Uterus (tissue), 3 donors: ENCODE measurements at regions not wholly inside any gene's neighbourhood (a gene's known extent, or its start where the extent isn't known, plus 50 kb on each side); places are given as distances from the start of the nearest gene placed in this dataset.

Experiments used
- DNase-seq, 2 donors: peaks; one replicate each; pipeline ENCODE4 v3.0.0-alpha.2; 2019 to 2020
- H3K27ac ChIP-seq, 2 donors: fragments of 200-600 bp; sonication (generic); 1 replicate in 1 of 2; 2 replicates in 1 of 2; pipeline ENCODE4 v1.5.1; 2016 to 2018
- H3K27me3 ChIP-seq, 2 donors: fragments of 200-600 bp; sonication (generic); one replicate each; pipeline ENCODE4 v1.5.1; 2018 to 2019; ENCODE audit warnings: control low read depth in 1 of 2
- H3K36me3 ChIP-seq, 2 donors: fragments of 200-600 bp; sonication (generic); one replicate each; pipeline ENCODE4 v1.5.1; 2019; ENCODE audit warnings: control low read depth in 1 of 2
- H3K4me1 ChIP-seq, 2 donors: fragments of 200-600 bp; sonication (generic); one replicate each; pipeline ENCODE4 v1.5.1; 2018 to 2019; ENCODE audit warnings: control low read depth in 1 of 2
- H3K4me3 ChIP-seq, 2 donors: fragments of 200-600 bp; sonication (generic); 1 replicate in 1 of 2; 2 replicates in 1 of 2; pipeline ENCODE4 v1.5.1; 2018 to 2019; ENCODE audit warnings: mild to moderate bottlenecking in 1 of 2
- H3K9me3 ChIP-seq, 2 donors: fragments of 200-600 bp; sonication (generic); one replicate each; pipeline ENCODE4 v1.5.1; 2019; ENCODE audit warnings: control low read depth in 1 of 2
- POLR2A ChIP-seq, 2 donors: fragments of 450-650 bp; IDR thresholded peaks; one replicate each; pipeline ENCODE4 v1.6.1; 2016; ENCODE audit warnings: antibody characterized with exemption in 2 of 2, mild to moderate bottlenecking in 1 of 2, moderate library complexity in 1 of 2
- intact Hi-C: fragments of 100-400 bp; cut with DNase I; formaldehyde crosslinking; loops from one replicate; pipeline ENCODE4 v1.15.1; 2023; ENCODE audit warnings: low total_unique reads
- TF ChIP-seq, protein P1 (sequence below), 4 experiments: fragments of 200-600 bp in 2 of 4; fragments of 450-650 bp in 2 of 4; sonication (generic) in 2 of 4; IDR thresholded peaks; one replicate each; pipeline ENCODE4 v1.5.1; 2016 to 2019; ENCODE audit warnings: antibody characterized with exemption in 4 of 4, mild to moderate bottlenecking in 2 of 4, moderate library complexity in 1 of 4
- donor health status: DM: yes; HTN: yes; CAD: no.

DNA sequence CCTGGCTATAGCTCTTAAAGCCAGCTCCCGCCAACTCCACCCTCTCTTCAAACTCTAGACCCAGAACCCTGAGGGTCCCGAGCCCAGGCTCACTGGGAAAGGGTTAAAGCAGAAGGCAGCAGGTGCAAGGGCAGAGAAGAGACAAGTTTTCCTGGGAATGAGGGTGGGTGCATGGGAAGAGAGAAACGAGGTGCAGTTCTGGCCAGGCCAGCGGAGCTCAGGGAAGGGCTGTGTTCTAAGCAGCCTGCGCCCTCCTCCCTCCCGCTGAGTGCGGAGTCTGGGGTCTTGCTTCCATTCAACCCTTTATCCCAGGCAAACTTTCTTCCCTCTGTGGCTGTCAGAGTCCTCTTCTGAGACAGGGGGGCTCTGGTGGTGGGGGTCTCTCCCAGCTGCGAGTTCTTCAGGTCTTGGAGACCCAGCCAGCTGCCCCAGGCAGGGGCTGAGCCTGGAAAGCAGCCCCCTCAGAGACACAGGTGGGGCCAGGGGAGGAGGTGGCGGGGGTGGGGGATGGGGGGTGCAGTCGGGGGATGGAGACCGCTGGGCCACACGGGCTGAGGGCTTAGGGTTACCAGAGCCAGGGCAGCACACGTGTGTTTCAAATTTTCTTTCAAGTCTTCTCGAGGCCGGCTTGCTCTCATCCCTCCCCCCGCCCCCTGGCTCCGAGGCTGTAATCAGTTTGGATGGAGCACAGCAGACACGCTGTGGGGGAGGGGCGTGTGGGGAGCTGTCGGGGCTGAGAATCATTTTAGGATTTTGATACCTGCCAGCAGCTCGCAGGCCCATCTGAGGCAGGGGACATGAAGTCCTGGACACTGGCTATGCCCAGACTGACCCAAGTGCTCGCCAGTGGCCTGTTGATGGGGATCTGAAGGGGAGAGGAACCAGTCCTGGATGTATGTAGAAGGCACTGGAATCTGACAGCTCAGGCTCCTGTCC lies 169.6 kb upstream of the SMIM23 start:
- Histone ChIP-seq H3K27ac (no peak overlapping the region), H3K4me3 (no peak overlapping the region), H3K4me1 (no peaks in the 10 kb centered on the region), H3K27me3 (no peaks in the 10 kb centered on the region), H3K9me3 (no peaks in the 10 kb centered on the region), H3K36me3 (no peaks in the 10 kb centered on the region)
- DNase-seq, result no peak
- TF ChIP-seq POLR2A (IDR thresholded peaks at IDR 0.05), result no peak
- TF ChIP-seq, protein P1, sequence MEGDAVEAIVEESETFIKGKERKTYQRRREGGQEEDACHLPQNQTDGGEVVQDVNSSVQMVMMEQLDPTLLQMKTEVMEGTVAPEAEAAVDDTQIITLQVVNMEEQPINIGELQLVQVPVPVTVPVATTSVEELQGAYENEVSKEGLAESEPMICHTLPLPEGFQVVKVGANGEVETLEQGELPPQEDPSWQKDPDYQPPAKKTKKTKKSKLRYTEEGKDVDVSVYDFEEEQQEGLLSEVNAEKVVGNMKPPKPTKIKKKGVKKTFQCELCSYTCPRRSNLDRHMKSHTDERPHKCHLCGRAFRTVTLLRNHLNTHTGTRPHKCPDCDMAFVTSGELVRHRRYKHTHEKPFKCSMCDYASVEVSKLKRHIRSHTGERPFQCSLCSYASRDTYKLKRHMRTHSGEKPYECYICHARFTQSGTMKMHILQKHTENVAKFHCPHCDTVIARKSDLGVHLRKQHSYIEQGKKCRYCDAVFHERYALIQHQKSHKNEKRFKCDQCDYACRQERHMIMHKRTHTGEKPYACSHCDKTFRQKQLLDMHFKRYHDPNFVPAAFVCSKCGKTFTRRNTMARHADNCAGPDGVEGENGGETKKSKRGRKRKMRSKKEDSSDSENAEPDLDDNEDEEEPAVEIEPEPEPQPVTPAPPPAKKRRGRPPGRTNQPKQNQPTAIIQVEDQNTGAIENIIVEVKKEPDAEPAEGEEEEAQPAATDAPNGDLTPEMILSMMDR (IDR thresholded peaks at IDR 0.05), result no peak
- intact Hi-C loops, result no loop called here

DNA sequence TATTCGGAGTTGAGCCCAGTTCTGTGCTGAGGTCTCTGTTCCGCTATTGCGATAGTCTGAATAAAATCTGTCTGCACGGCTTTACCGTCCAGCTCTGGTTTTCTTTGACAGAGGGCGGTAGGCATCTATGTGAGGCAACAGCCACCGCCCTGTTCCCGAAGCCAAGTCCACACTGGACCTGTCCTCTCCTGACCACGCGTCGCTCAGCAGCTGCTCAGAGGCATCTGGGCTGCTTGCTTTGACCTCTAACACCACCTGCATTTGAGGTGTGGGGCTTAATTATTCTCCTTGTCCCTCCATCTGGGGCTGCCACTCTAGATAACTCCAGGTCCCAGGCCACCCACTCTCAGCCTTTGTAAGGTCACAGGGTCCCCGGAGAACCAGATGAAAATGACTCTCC lies 168.4 kb upstream of the SMIM23 start:
- no peak for DNase-seq
- H3K4me3 ChIP-seq, result no peak overlapping the region
- TF ChIP-seq, protein P1 (IDR thresholded peaks at IDR 0.05), result no peak
- no peak for TF ChIP-seq POLR2A (IDR thresholded peaks at IDR 0.05)
- intact Hi-C loops, result no loop called here
- no peaks in the 10 kb centered on the region for H3K9me3 ChIP-seq
- H3K36me3 ChIP-seq, result no peaks in the 10 kb centered on the region
- H3K27me3 ChIP-seq, result no peaks in the 10 kb centered on the region
- H3K4me1 ChIP-seq, result no peaks in the 10 kb centered on the region
- no peak overlapping the region for H3K27ac ChIP-seq

DNA sequence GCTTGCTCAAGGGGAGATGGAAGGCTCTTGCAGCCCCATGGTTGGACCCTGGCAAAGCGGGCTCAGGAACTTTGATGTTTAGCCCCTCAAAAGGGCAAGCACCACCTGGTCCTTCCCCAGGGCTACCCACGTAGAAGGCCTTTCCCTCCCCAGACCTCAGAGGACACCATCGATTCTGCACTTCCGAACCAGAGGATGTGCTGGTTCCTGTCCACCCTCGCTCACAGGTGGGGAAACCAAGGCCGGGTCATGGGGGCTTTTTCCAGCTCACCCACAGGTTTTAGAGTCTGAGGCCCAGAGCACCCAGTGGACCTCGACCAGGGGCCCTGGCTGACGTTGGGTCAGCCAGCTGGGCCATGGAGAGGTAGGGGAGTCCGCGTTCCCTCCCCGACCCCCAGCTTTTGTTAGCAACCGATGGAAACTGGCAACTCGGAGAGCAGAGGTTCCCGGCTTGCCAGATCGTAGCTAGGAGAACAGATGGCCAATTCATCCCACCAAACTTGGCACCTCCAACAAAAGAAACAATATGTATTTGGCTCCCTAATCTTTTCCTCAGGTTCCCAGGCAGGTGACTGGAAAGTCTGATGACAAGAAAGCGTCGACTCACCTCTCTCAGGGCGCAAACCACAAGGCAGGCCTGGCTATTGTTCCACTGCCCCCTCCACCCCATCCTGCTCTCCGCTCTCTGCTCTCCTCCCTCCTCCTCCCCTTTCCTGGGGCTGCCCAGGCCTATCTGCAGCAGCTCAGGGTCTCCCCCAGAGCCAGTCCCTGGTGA lies 167.6 kb upstream of the SMIM23 start:
- no peak for DNase-seq
- no peak for TF ChIP-seq POLR2A (IDR thresholded peaks at IDR 0.05)
- TF ChIP-seq, protein P1 (IDR thresholded peaks at IDR 0.05), result no peak
- H3K9me3 ChIP-seq, result no peaks in the 10 kb centered on the region
- H3K27ac ChIP-seq, result no peak overlapping the region
- H3K36me3 ChIP-seq, result no peaks in the 10 kb centered on the region
- no peaks in the 10 kb centered on the region for H3K27me3 ChIP-seq
- no peaks in the 10 kb centered on the region for H3K4me1 ChIP-seq
- intact Hi-C loops, result no loop called here
- H3K4me3 ChIP-seq, result no peak overlapping the region

DNA sequence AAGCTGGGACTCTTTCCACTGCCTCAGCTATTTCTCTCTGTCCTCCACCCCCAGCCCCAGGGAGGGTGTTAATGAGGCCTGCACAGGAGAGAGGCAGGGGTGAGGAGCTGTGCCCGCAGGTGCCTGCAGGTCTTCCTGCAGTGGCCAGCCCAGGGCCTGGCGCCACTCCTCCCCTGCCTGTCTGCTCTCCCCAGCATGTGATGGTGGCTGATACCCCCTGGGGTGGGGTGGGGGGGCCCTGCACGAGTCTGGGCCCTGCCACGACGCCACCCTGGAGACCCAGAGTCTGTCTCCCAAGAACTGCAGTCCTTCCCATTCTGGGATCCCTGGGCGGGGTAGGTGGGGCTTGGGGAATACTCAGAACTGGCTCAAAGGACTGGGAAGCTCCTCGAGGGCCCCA lies 166.4 kb upstream of the SMIM23 start:
- Histone ChIP-seq H3K9me3 (no peaks in the 10 kb centered on the region), H3K27me3 (no peaks in the 10 kb centered on the region), H3K36me3 (no peaks in the 10 kb centered on the region), H3K4me3 (no peak overlapping the region), H3K4me1 (no peaks in the 10 kb centered on the region), H3K27ac (no peak overlapping the region)
- intact Hi-C loops, result no loop called here
- DNase-seq, result no peak
- TF ChIP-seq POLR2A (IDR thresholded peaks at IDR 0.05), result no peak
- TF ChIP-seq, protein P1 (IDR thresholded peaks at IDR 0.05), result no peak

DNA sequence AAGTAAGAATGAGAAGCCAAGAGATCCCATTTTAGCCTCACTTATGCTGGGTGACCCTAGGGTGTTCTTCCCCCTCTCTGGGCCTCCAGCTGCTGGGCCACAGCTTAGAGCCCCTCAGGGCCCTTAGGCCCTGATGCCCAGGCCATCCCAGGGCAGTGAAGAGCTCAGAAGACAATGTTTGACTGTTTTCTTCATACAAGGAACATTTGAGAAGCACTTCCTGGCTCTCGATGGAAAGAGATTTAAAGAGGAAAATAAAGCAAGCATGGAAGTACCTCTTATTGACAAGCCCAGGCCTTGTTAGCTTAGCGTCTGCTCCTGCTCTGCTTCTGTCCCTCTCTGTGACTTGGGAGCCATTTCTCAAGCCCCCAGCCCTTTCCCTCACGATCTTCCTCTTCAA lies 165.9 kb upstream of the SMIM23 start:
- DNase-seq, result no peak
- no peaks in the 10 kb centered on the region for H3K9me3 ChIP-seq
- intact Hi-C loops, result no loop called here
- no peak overlapping the region for H3K4me3 ChIP-seq
- no peaks in the 10 kb centered on the region for H3K27me3 ChIP-seq
- H3K27ac ChIP-seq, result no peak overlapping the region
- TF ChIP-seq POLR2A (IDR thresholded peaks at IDR 0.05), result no peak
- TF ChIP-seq, protein P1 (IDR thresholded peaks at IDR 0.05), result no peak
- no peaks in the 10 kb centered on the region for H3K36me3 ChIP-seq
- no peaks in the 10 kb centered on the region for H3K4me1 ChIP-seq
